ENCODE measurements at regions not wholly inside any gene's neighbourhood (a gene's known extent, or its start where the extent isn't known, plus 50 kb on each side); places are given as distances from the start of the nearest gene placed in this dataset.

DNA sequence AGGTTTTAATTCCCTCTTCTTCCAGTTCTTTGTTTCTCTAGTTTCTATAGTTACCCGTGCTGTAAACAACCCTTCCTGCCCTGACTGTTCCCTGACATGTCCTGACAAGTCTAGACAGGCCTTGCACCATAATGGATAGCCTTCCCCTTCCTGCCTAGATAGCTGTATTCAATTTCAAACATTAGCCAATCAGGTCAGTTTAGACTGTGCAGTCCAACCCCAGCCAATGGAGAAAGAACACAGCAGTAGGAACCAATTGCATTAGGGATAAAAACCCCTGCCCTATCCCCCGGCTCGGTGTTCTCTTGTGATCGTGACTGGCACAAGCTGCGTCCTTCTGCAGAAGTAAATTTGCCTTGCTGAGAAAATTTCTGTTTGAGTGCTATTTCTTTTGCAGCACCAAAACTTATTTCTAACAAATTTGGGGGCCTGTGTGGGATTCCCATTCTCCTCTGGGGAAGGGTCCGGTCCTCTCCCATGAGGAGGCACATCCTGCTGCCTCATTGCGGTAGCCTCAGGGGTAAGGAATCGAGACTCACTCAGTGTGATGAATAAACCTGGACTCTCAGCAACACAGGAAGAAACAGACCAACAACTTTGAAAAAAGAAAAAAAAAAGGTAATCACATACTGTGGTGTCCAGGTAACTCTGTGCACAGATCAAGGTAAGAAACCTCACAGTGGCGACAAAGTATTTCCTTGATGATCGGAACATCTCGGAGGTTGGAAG lies 248.7 kb upstream of the ECI2 start:
- TF ChIP-seq, protein P1, sequence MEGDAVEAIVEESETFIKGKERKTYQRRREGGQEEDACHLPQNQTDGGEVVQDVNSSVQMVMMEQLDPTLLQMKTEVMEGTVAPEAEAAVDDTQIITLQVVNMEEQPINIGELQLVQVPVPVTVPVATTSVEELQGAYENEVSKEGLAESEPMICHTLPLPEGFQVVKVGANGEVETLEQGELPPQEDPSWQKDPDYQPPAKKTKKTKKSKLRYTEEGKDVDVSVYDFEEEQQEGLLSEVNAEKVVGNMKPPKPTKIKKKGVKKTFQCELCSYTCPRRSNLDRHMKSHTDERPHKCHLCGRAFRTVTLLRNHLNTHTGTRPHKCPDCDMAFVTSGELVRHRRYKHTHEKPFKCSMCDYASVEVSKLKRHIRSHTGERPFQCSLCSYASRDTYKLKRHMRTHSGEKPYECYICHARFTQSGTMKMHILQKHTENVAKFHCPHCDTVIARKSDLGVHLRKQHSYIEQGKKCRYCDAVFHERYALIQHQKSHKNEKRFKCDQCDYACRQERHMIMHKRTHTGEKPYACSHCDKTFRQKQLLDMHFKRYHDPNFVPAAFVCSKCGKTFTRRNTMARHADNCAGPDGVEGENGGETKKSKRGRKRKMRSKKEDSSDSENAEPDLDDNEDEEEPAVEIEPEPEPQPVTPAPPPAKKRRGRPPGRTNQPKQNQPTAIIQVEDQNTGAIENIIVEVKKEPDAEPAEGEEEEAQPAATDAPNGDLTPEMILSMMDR (conservative IDR thresholded peaks at IDR 0.05; ENCODE audit: low read depth, low read length) = no peak
- TF ChIP-seq EZH2phosphoT487 (IDR thresholded peaks at IDR 0.05; ENCODE audit: borderline replicate concordance, low read length) = no peak
- TF ChIP-seq EZH2 (IDR thresholded peaks at IDR 0.05; ENCODE audit: low read length, unreplicated experiment) = no peak
